NCI-H2171 treated with DMSO at 0.1 percent for 48 hours (cell line): ENCODE measurements at regions not wholly inside any gene's neighbourhood (a gene's known extent, or its start where the extent isn't known, plus 50 kb on each side); places are given as distances from the start of the nearest gene placed in this dataset.

ENCODE experiments used
- DNase-seq: peaks from one replicate; lab custom pipeline; 2025; lab: John Stamatoyannopoulos, UW

GRCh38 chr9:108720191-108720642 is 135.6 kb downstream of the ACTL7B start:
- DNase-seq = no peak

- no peak for DNase-seq
These were observed 145.4 kb downstream of the ACTL7B start for GRCh38 chr9:108710424-108710823.

- DNase-seq = no peak
These were observed 145.8 kb downstream of the ACTL7B start for GRCh38 chr9:108709997-108710396.

GRCh38 chr9:108709126-108709525 is 146.7 kb downstream of the ACTL7B start:
- DNase-seq = no peak

GRCh38 chr9:108708448-108708847 is 147.3 kb downstream of the ACTL7B start:
- no peak for DNase-seq

- no peak for DNase-seq
These were observed 148.7 kb downstream of the ACTL7B start for GRCh38 chr9:108707120-108707519.

- no peak for DNase-seq
These were observed 151.5 kb downstream of the ACTL7B start for GRCh38 chr9:108704156-108704852.

GRCh38 chr9:108703429-108703828 is 152.4 kb downstream of the ACTL7B start:
- peak; percentile 4 for DNase-seq

- no peak for DNase-seq
These were observed 153.1 kb downstream of the ACTL7B start for GRCh38 chr9:108702681-108703080.

GRCh38 chr9:108698801-108699200 is 157.0 kb downstream of the ACTL7B start:
- no peak for DNase-seq

- DNase-seq = no peak
These were observed 157.6 kb downstream of the ACTL7B start for GRCh38 chr9:108698231-108698630.

GRCh38 chr9:108696156-108696555 is 159.6 kb downstream of the ACTL7B start:
- DNase-seq = no peak

GRCh38 chr9:108694170-108694569 is 161.6 kb downstream of the ACTL7B start:
- no peak for DNase-seq

- DNase-seq = no peak
These were observed 164.2 kb downstream of the ACTL7B start for GRCh38 chr9:108691614-108692013.

- DNase-seq = no peak
These were observed 167.1 kb downstream of the ACTL7B start for GRCh38 chr9:108688676-108689075.

- no peak for DNase-seq
These were observed 167.7 kb downstream of the ACTL7B start for GRCh38 chr9:108688051-108688450.

- peak; percentile 83 for DNase-seq
These were observed 168.5 kb downstream of the ACTL7B start for GRCh38 chr9:108687006-108687987.

GRCh38 chr9:108684288-108685025 is 171.3 kb downstream of the ACTL7B start:
- peak; percentile 40 for DNase-seq

GRCh38 chr9:108683245-108683644 is 172.5 kb downstream of the ACTL7B start:
- DNase-seq = no peak

- DNase-seq = peak; percentile 42
These were observed 173.8 kb downstream of the ACTL7B start for GRCh38 chr9:108681851-108682590.

- DNase-seq = no peak
These were observed 174.8 kb downstream of the ACTL7B start for GRCh38 chr9:108680946-108681345.

- no peak for DNase-seq
These were observed 178.0 kb downstream of the ACTL7B start for GRCh38 chr9:108677776-108678175.
